ENCODE measurements at regions not wholly inside any gene's neighbourhood (a gene's known extent, or its start where the extent isn't known, plus 50 kb on each side); places are given as distances from the start of the nearest gene placed in this dataset.

GRCh38 chr16:73255031-73255430 lies 207.1 kb upstream of the ZFHX3 start:
- POLR2A ChIA-PET: no interaction called here
- Histone ChIP-seq H4K20me1 (ENCODE audit: insufficient read depth, low read length) (no peaks in the 10 kb centered on the region), H3K36me3 (replicated peaks in 1 of 2; ENCODE audit: control insufficient read depth in 1 of 2, insufficient read depth in 2 of 2, low read length in 2 of 2) (no peaks in the 10 kb centered on the region), H2AFZ (ENCODE audit: low read length) (no peak overlapping the region), H3K4me3 (replicated peaks in 1 of 3; ENCODE audit: insufficient read depth in 1 of 3, low read depth in 2 of 3, low read length in 3 of 3) (no peak overlapping the region), H3K79me2 (ENCODE audit: insufficient read depth, low read length) (no peaks in the 10 kb centered on the region), H3K4me2 (ENCODE audit: low read depth, low read length) (no peak overlapping the region), H3K4me1 (ENCODE audit: insufficient read depth, low read length) (no peaks in the 10 kb centered on the region), H3K9ac (ENCODE audit: insufficient read depth, low read depth, low read length) (no peak overlapping the region), H3K27ac (ENCODE audit: extremely low read length, insufficient read depth, low read length) (no peak overlapping the region), H3K27me3 (ENCODE audit: control insufficient read depth in 1 of 2, insufficient read depth in 2 of 2, low read length in 2 of 2) (0 out of 5 replicates have a peak, but pooled peaks cover 0 to 3% of the 10 kb centered on the region in 2 experiments), H3K9me3 (ENCODE audit: low read length) (no peaks in the 10 kb centered on the region)
- intact Hi-C loops (cut with micrococcal nuclease; ENCODE audit: unreplicated experiment) (no loop called here), in situ Hi-C loops (cut with HindIII; ENCODE audit: extremely low pct_ligation_motif_present, low pct_unique_long_range_greater_than_20kb) (no loop called here)
- CTCF ChIA-PET (ENCODE audit: low intra/inter-chr PET ratio, low total read pairs): no interaction called here
- FAIRE-seq (peak; percentile 37), ATAC-seq (no peak), DNase-seq (ENCODE audit: low spot score) (no peak)
- WGBS (ENCODE audit: low lambda C conversion rate): 26% methylated on average over 3 of the region's 3 CpGs
- TF ChIP-seq BORCS8-MEF2B (CRISPR knock-in tag; IDR thresholded peaks at IDR 0.05) (no peak), FOXJ3 (CRISPR knock-in tag; IDR thresholded peaks at IDR 0.05; ENCODE audit: borderline replicate concordance) (no peak), NBN (conservative IDR thresholded peaks at IDR 0.05) (no peak), ZBTB26 (CRISPR knock-in tag; IDR thresholded peaks at IDR 0.05; ENCODE audit: borderline replicate concordance) (no peak), MBNL3 (CRISPR knock-in tag; conservative IDR thresholded peaks at IDR 0.05) (no peak), TP53 (CRISPR knock-in tag; conservative IDR thresholded peaks at IDR 0.05) (no peak), BRCA1 (CRISPR knock-in tag; IDR thresholded peaks at IDR 0.05) (no peak), LRRFIP1 (CRISPR knock-in tag; conservative IDR thresholded peaks at IDR 0.05) (no peak), ZNF780A (CRISPR knock-in tag; IDR thresholded peaks at IDR 0.05) (no peak), U2AF1 (optimal IDR thresholded peaks at IDR 0.05; ENCODE audit: low read depth, low read length) (no peak), ZHX1 (CRISPR knock-in tag; IDR thresholded peaks at IDR 0.05; ENCODE audit: low read depth) (no peak), ZNF646 (CRISPR knock-in tag; IDR thresholded peaks at IDR 0.05) (no peak)
- no TSS peak for BruUV-seq (replicated peaks)

All from HepG2 (cell line).